ENCODE measurements at regions not wholly inside any gene's neighbourhood (a gene's known extent, or its start where the extent isn't known, plus 50 kb on each side); places are given as distances from the start of the nearest gene placed in this dataset.

GRCh38 chr7:125032943-125033342, 103.3 kb upstream of the POT1 start:
- no peaks in the 10 kb centered on the region for H3K27me3 Mint-ChIP-seq
- no peaks in the 10 kb centered on the region for H3K9me3 Mint-ChIP-seq (ENCODE audit: low read depth)
- no peak overlapping the region for H3K4me3 Mint-ChIP-seq (ENCODE audit: low read depth)
- no peak for TF ChIP-seq CTCF (IDR thresholded peaks at IDR 0.05; ENCODE audit: unreplicated experiment)
- DNase-seq (ENCODE audit: low spot score, unreplicated experiment): no peak
- H3K4me1 Mint-ChIP-seq (ENCODE audit: low read depth): peaks cover 1% of the 10 kb centered on the region
- H3K36me3 Mint-ChIP-seq (ENCODE audit: insufficient read depth): no peaks in the 10 kb centered on the region
- no peak overlapping the region for H3K27ac Mint-ChIP-seq

GRCh38 chr7:125030756-125031387, 101.2 kb upstream of the POT1 start:
- no peaks in the 10 kb centered on the region for H3K9me3 Mint-ChIP-seq (ENCODE audit: low read depth)
- DNase-seq (ENCODE audit: low spot score, unreplicated experiment): no peak
- H3K4me3 Mint-ChIP-seq (ENCODE audit: low read depth): no peak overlapping the region
- peaks cover 1% of the 10 kb centered on the region for H3K4me1 Mint-ChIP-seq (ENCODE audit: low read depth)
- TF ChIP-seq CTCF (IDR thresholded peaks at IDR 0.05; ENCODE audit: unreplicated experiment): no peak
- no peaks in the 10 kb centered on the region for H3K27me3 Mint-ChIP-seq
- H3K36me3 Mint-ChIP-seq (ENCODE audit: insufficient read depth): no peaks in the 10 kb centered on the region
- H3K27ac Mint-ChIP-seq: no peak overlapping the region

DNA sequence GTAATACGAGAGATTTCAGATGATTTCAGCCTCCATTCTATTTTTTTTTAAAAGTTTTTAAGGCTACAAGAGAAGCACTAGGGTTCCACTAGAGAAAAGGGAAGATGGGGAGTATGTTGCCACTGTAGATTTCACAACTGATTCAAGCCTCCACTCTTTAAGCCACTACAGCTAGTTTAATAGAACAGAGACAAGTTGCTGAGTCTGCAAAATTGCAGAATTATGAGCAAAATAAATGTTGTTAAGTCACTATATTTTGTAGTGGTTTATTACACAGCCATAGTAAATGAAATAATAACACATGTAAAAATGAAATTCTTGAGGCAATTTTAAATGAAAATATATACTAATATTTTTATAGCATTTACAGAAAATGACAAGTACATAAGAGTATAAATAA, 96.0 kb upstream of the POT1 start:
- Mint-ChIP-seq H3K4me1 (ENCODE audit: low read depth) (no peaks in the 10 kb centered on the region), H3K9me3 (ENCODE audit: low read depth) (no peaks in the 10 kb centered on the region), H3K4me3 (ENCODE audit: low read depth) (no peak overlapping the region)

DNA sequence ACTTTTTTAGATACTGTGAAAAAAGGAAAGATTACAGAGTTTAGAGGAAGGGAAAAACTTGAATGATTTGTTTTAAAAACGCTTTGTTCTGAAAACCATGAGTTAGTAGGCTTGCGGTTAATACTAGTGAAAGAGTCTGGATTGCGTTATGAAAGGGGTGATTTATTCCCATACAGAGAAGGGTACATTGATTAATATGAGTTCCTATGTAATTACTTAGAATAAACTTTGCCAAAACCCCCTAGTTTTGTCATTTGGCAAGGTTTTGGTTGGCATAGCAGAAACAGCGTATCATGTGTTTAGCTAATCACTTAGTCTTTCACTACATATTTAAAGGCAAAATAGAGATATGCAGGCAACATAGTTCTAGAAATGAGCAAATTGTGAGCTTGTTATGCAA, 91.2 kb upstream of the POT1 start:
- H3K4me3 Mint-ChIP-seq (ENCODE audit: low read depth): no peak overlapping the region
- no peaks in the 10 kb centered on the region for H3K27me3 Mint-ChIP-seq
- no peaks in the 10 kb centered on the region for H3K36me3 Mint-ChIP-seq (ENCODE audit: insufficient read depth)
- no peak overlapping the region for H3K27ac Mint-ChIP-seq
- no peak for TF ChIP-seq CTCF (IDR thresholded peaks at IDR 0.05; ENCODE audit: unreplicated experiment)
- DNase-seq (ENCODE audit: low spot score, unreplicated experiment): no peak
- no peaks in the 10 kb centered on the region for H3K4me1 Mint-ChIP-seq (ENCODE audit: low read depth)
- H3K9me3 Mint-ChIP-seq (ENCODE audit: low read depth): no peaks in the 10 kb centered on the region

More for the DNA sequence above, 96.0 kb upstream of the POT1 start:
- Mint-ChIP-seq H3K36me3 (ENCODE audit: insufficient read depth) (no peaks in the 10 kb centered on the region), H3K27ac (no peak overlapping the region), H3K27me3 (no peaks in the 10 kb centered on the region)
- no peak for TF ChIP-seq CTCF (IDR thresholded peaks at IDR 0.05; ENCODE audit: unreplicated experiment)
- DNase-seq (ENCODE audit: low spot score, unreplicated experiment): no peak

DNA sequence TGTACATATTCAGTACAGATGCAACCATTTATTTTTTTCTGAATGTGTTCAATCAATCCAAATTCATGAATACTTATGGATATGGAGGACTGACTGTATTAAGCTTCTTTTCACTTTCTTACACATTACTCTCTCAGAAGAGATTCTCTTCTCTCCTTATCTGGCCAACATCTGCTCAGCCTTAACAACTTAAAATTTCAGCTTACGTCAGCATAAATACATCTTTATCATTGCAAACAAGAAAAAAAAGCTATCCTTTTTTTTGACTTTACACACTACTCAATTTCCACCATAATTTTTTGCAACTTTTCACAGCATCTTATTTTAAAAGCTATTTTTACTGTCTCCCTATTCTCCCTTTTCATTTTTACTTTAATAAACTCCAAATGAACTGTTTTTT, 80.9 kb upstream of the POT1 start:
- no peaks in the 10 kb centered on the region for H3K36me3 Mint-ChIP-seq (ENCODE audit: insufficient read depth)
- H3K27ac Mint-ChIP-seq: no peak overlapping the region
- no peak overlapping the region for H3K4me3 Mint-ChIP-seq (ENCODE audit: low read depth)
- H3K27me3 Mint-ChIP-seq: no peaks in the 10 kb centered on the region
- no peak for TF ChIP-seq CTCF (IDR thresholded peaks at IDR 0.05; ENCODE audit: unreplicated experiment)
- peaks cover 3% of the 10 kb centered on the region for H3K9me3 Mint-ChIP-seq (ENCODE audit: low read depth)
- peaks cover 10% of the 10 kb centered on the region for H3K4me1 Mint-ChIP-seq (ENCODE audit: low read depth)
- DNase-seq (ENCODE audit: low spot score, unreplicated experiment): no peak

All from progenitor cell of endocrine pancreas (in vitro differentiated cells).